ENCODE measurements at regions not wholly inside any gene's neighbourhood (a gene's known extent, or its start where the extent isn't known, plus 50 kb on each side); places are given as distances from the start of the nearest gene placed in this dataset.

DNA sequence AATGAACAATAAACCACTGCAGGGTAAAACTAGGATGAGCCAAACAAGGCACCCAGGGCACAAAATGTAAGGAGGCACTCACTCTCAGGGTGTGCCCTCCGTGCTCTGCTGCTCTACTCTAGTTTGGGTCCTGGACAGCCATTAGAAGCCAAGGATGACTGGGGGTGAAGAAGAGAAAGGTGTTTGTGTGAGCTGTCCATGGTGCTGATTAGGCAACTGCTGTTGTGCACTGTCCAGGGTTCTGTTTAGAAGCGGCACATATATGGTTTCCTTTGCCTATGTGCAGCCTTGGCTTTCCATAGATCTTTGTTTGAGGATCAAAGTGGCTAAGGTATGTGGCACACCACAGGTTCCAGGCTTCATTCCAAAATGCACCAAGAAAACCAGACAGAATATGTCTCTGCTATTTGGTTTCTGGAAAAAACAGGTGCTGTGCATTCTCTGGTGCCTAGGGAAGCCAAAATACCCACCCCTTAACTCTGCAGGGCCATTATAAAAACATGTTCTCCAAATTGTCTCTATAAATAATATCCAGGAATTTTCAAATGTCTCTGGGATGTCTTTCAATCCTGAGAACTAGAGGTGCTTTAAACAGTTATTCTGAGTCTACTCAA lies 123.5 kb downstream of the CBLN1 start:
- Histone ChIP-seq H3K4me1 (no peaks in the 10 kb centered on the region), H3K27ac (no peak overlapping the region), H3K4me3 (no peak overlapping the region), H3K9me3 (peaks cover 4% of the 10 kb centered on the region), H3K36me3 (no peaks in the 10 kb centered on the region), H3K27me3 (no peaks in the 10 kb centered on the region)
- TF ChIP-seq, protein P1, sequence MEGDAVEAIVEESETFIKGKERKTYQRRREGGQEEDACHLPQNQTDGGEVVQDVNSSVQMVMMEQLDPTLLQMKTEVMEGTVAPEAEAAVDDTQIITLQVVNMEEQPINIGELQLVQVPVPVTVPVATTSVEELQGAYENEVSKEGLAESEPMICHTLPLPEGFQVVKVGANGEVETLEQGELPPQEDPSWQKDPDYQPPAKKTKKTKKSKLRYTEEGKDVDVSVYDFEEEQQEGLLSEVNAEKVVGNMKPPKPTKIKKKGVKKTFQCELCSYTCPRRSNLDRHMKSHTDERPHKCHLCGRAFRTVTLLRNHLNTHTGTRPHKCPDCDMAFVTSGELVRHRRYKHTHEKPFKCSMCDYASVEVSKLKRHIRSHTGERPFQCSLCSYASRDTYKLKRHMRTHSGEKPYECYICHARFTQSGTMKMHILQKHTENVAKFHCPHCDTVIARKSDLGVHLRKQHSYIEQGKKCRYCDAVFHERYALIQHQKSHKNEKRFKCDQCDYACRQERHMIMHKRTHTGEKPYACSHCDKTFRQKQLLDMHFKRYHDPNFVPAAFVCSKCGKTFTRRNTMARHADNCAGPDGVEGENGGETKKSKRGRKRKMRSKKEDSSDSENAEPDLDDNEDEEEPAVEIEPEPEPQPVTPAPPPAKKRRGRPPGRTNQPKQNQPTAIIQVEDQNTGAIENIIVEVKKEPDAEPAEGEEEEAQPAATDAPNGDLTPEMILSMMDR (IDR thresholded peaks at IDR 0.05), result no peak
- TF ChIP-seq POLR2AphosphoS5 (IDR thresholded peaks at IDR 0.05), result no peak
- TF ChIP-seq POLR2A (IDR thresholded peaks at IDR 0.05), result no peak
- TF ChIP-seq EP300 (IDR thresholded peaks at IDR 0.05), result no peak
- 16% methylated on average over 2 of the region's 2 CpGs for WGBS
- no peak for DNase-seq (ENCODE audit: low spot score in 2 of 2)

DNA sequence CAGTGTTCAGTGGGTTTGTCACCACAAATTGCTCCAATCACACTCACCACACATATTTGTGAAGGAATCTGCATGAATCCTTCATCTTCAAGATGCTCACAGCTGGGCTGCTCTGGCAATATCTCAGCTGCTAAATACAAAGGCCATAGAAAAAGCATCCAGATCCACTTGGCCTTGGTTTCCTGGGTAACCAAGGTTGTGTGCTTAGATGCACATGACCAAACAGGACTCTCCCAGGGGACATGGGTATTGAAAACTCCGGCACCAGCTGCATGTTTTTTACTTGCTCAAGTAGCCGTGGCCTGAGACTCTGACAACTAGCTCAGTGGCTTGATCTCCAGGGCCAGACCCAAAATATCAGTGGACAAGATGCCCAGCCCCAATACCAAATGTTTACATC lies 131.3 kb downstream of the CBLN1 start:
- WGBS, result 85% methylated on average over 2 of the region's 2 CpGs
- Histone ChIP-seq H3K27me3 (no peaks in the 10 kb centered on the region), H3K4me3 (no peak overlapping the region), H3K4me1 (no peaks in the 10 kb centered on the region), H3K27ac (no peak overlapping the region), H3K9me3 (peaks cover 4% of the 10 kb centered on the region), H3K36me3 (no peaks in the 10 kb centered on the region)
- no peak for DNase-seq (ENCODE audit: low spot score in 2 of 2)
- TF ChIP-seq, protein P1 (IDR thresholded peaks at IDR 0.05), result no peak
- no peak for TF ChIP-seq POLR2AphosphoS5 (IDR thresholded peaks at IDR 0.05)
- TF ChIP-seq EP300 (IDR thresholded peaks at IDR 0.05), result no peak
- TF ChIP-seq POLR2A (IDR thresholded peaks at IDR 0.05), result no peak

DNA sequence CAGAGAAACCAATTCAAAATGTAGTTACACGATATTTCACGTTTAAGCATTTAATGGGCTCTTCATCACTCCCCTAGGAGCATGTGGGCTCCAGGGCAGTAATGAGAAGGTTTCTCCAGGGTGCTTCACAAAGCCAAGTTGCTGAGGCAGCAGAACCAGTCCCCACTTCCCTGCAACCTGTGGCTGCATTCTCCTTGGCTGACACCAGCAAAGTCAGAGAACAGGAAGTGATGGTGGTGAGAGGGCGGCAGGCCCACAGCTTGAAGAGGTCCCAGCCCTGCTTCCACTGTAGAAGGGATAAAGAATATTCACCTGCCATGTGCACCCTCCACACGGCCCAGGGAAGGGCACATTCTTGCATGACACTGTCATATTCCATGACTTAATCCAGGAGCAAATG lies 133.2 kb downstream of the CBLN1 start:
- 65% methylated on average over 4 of the region's 4 CpGs for WGBS
- no peak for DNase-seq (ENCODE audit: low spot score in 2 of 2)
- H3K4me3 ChIP-seq, result no peak overlapping the region
- TF ChIP-seq, protein P1 (IDR thresholded peaks at IDR 0.05), result no peak
- no peak for TF ChIP-seq EP300 (IDR thresholded peaks at IDR 0.05)
- no peak for TF ChIP-seq POLR2A (IDR thresholded peaks at IDR 0.05)
- TF ChIP-seq POLR2AphosphoS5 (IDR thresholded peaks at IDR 0.05), result no peak
- no peaks in the 10 kb centered on the region for H3K36me3 ChIP-seq
- H3K4me1 ChIP-seq, result no peaks in the 10 kb centered on the region
- no peak overlapping the region for H3K27ac ChIP-seq
- H3K9me3 ChIP-seq, result peaks cover 1% of the 10 kb centered on the region
- no peaks in the 10 kb centered on the region for H3K27me3 ChIP-seq

- 67% methylated on average over 5 of the region's 5 CpGs for WGBS
- no peak for DNase-seq (ENCODE audit: low spot score in 2 of 2)
- H3K4me1 ChIP-seq, result no peaks in the 10 kb centered on the region
- peaks cover 15% of the 10 kb centered on the region for H3K9me3 ChIP-seq
- no peak overlapping the region for H3K4me3 ChIP-seq
- H3K36me3 ChIP-seq, result no peaks in the 10 kb centered on the region
- H3K27me3 ChIP-seq, result no peaks in the 10 kb centered on the region
- H3K27ac ChIP-seq, result no peak overlapping the region
- TF ChIP-seq, protein P1 (IDR thresholded peaks at IDR 0.05), result no peak
- TF ChIP-seq EP300 (IDR thresholded peaks at IDR 0.05), result no peak
These were observed 141.0 kb downstream of the CBLN1 start for GRCh38 chr16:49140618-49141017.

DNA sequence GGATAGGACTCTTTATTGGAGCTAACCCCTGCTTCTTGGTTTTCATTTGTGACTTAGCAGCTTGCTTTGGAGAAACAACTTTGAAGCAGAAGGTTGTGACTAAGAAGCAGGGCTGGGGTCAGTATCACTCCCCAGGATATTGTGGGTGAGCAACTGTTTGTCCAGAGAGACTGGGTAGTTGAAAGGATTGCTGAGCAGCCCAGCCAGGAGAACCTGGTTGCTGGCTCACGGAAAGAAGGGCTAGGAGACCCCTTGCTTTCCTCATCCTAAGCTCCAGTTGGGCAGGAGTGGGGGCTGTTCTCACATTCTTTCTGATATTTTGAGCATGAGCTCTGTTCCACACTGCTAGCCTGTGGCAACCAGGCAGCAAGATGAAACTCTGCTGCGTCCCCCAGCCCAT lies 151.2 kb downstream of the CBLN1 start:
- Histone ChIP-seq H3K4me1 (no peaks in the 10 kb centered on the region), H3K4me3 (no peak overlapping the region), H3K9me3 (no peaks in the 10 kb centered on the region), H3K27me3 (no peaks in the 10 kb centered on the region), H3K36me3 (no peaks in the 10 kb centered on the region), H3K27ac (no peak overlapping the region)
- 86% methylated on average over 2 of the region's 2 CpGs for WGBS
- TF ChIP-seq, protein P1 (IDR thresholded peaks at IDR 0.05), result no peak
- no peak for TF ChIP-seq POLR2A (IDR thresholded peaks at IDR 0.05)
- no peak for TF ChIP-seq POLR2AphosphoS5 (IDR thresholded peaks at IDR 0.05)
- TF ChIP-seq EP300 (IDR thresholded peaks at IDR 0.05), result no peak
- DNase-seq (ENCODE audit: low spot score in 2 of 2), result no peak

Measured in suprapubic skin (tissue), 4 donors.